ENCODE measurements at regions not wholly inside any gene's neighbourhood (a gene's known extent, or its start where the extent isn't known, plus 50 kb on each side); places are given as distances from the start of the nearest gene placed in this dataset.

DNA sequence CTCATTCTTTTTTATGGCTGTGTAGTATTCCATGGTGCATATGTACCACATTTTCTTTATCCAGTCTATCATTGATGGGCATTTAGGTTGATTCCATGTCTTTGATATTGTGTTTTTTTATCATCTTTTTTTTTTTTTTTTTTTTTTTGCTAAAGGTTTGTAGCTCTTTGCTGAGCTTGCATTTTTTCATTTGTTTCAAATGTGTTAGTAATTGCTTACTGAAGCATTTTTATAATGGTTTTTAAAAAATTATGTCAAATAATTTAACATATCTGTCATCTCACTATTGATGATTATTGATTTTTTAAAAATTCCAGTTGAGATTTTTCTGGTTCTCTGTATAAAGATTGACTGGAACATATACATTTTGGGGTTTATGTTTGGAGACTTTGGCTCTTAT, 934.6 kb downstream of the TUSC7 start:
- TF ChIP-seq ARNT (IDR thresholded peaks at IDR 0.05) (no peak), CTBP1 (IDR thresholded peaks at IDR 0.05; ENCODE audit: borderline replicate concordance) (no peak), LEF1 (IDR thresholded peaks at IDR 0.05; ENCODE audit: borderline replicate concordance) (no peak), ZNF384 (IDR thresholded peaks at IDR 0.05) (no peak), TARDBP (IDR thresholded peaks at IDR 0.05) (no peak), SUZ12 (IDR thresholded peaks at IDR 0.05) (no peak), NFRKB (IDR thresholded peaks at IDR 0.05) (no peak), L3MBTL2 (conservative IDR thresholded peaks at IDR 0.05) (no peak), FOXM1 (IDR thresholded peaks at IDR 0.05; ENCODE audit: borderline replicate concordance) (no peak), BHLHE40 (IDR thresholded peaks at IDR 0.05; ENCODE audit: borderline replicate concordance) (no peak), SP1 (IDR thresholded peaks at IDR 0.05) (no peak), FOXK2 (IDR thresholded peaks at IDR 0.05) (no peak), FOXA1 (IDR thresholded peaks at IDR 0.05) (no peak), HDGF (IDR thresholded peaks at IDR 0.05; ENCODE audit: borderline replicate concordance) (no peak)
- TF ChIP-seq, protein P1, sequence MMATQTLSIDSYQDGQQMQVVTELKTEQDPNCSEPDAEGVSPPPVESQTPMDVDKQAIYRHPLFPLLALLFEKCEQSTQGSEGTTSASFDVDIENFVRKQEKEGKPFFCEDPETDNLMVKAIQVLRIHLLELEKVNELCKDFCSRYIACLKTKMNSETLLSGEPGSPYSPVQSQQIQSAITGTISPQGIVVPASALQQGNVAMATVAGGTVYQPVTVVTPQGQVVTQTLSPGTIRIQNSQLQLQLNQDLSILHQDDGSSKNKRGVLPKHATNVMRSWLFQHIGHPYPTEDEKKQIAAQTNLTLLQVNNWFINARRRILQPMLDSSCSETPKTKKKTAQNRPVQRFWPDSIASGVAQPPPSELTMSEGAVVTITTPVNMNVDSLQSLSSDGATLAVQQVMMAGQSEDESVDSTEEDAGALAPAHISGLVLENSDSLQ (IDR thresholded peaks at IDR 0.05): no peak
- DNase-seq (ENCODE audit: extremely low spot score): no peak
- POLR2A ChIA-PET: no interaction called here
- CTCF ChIA-PET: no interaction called here

DNA sequence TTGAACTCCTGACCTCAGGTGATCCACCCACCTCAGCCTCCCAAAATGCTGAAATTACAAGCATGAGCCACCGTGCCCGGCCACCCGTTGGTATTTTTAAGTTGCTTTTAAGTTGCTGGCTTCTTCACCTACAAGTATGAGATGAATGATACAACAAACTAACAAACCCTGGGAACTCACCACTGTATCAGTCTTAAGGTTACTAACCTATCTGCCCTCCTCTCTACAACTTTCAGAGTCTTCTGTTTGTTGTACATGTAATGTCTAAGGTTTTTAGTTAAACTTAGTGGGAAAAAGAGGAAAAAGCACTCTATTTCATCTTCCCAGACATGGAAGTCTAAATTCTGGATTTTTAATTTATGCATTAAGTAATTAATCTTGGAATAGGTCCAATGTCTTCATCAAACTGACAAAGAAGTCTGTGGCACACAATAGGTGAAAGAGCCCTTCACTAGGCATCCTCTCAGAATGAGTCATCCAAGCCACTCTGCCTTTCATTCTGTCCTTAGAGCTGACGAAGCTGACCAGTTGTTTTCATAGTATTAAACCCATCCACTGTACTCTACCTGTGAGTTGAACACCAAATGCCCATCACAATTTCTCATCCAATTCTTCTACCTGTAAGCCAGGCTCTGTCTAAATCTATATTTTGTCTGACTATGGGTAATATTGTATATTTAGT, 936.1 kb downstream of the TUSC7 start:
- DNase-seq (ENCODE audit: extremely low spot score): no peak
- CTCF ChIA-PET: no interaction called here
- TF ChIP-seq FOXK2 (IDR thresholded peaks at IDR 0.05) (no peak), HDGF (IDR thresholded peaks at IDR 0.05; ENCODE audit: borderline replicate concordance) (no peak), CTBP1 (IDR thresholded peaks at IDR 0.05; ENCODE audit: borderline replicate concordance) (no peak), ZNF384 (IDR thresholded peaks at IDR 0.05) (no peak), FOXA1 (IDR thresholded peaks at IDR 0.05) (no peak), BHLHE40 (IDR thresholded peaks at IDR 0.05; ENCODE audit: borderline replicate concordance) (no peak), NFRKB (IDR thresholded peaks at IDR 0.05) (no peak), FOXM1 (IDR thresholded peaks at IDR 0.05; ENCODE audit: borderline replicate concordance) (no peak), ELF4 (IDR thresholded peaks at IDR 0.05) (no peak), L3MBTL2 (conservative IDR thresholded peaks at IDR 0.05) (no peak), ARNT (IDR thresholded peaks at IDR 0.05) (no peak), SUZ12 (IDR thresholded peaks at IDR 0.05) (no peak), TARDBP (IDR thresholded peaks at IDR 0.05) (no peak), LEF1 (IDR thresholded peaks at IDR 0.05; ENCODE audit: borderline replicate concordance) (no peak), SP1 (IDR thresholded peaks at IDR 0.05) (no peak)
- TF ChIP-seq, protein P1 (IDR thresholded peaks at IDR 0.05): no peak
- POLR2A ChIA-PET: no interaction called here

DNA sequence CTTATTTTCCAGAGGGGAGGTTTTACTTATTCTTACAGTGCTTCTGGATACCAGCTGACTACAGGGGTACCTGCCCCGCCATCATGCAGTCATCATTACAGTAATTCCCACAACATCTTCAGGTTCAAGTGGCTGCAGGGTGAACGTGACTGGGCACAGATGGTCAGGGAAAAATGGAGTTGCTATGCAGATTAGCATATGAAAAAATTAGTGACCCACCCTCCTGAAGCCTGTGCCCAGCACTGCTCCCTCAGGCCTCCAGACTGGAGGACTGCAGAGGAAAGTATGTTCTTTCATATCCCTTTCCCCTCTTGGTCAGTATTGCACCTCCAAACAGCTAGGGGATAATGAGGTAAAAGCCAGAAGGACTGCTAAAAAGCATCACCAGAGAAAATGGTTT, 937.9 kb downstream of the TUSC7 start:
- ChIA-PET POLR2A (no interaction called here), CTCF (no interaction called here)
- no peak for DNase-seq (ENCODE audit: extremely low spot score)
- no peak for TF ChIP-seq ARNT (IDR thresholded peaks at IDR 0.05)
- TF ChIP-seq BHLHE40 (IDR thresholded peaks at IDR 0.05; ENCODE audit: borderline replicate concordance): no peak
- TF ChIP-seq, protein P1 (IDR thresholded peaks at IDR 0.05): no peak

DNA sequence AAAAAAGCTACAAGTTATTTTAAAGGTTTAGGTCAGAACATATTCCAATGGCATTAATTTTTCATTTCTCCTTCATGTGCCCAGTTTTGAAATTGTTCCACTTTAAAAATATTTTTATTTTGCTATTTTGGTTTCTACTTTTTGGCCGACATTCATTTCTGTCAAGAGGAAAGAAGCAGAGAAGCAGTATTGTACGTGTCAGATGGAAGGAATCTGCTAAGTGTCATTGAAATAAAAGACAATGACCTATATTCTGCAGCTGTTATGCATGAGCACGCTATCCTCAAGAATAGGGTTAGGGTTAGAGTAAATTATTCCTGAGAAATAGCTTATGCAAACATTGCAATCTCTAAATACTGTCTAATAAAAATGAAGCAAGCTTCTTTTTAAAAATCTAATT, 941.7 kb downstream of the TUSC7 start:
- ChIA-PET CTCF (no interaction called here), POLR2A (no interaction called here)
- no peak for DNase-seq (ENCODE audit: extremely low spot score)
- TF ChIP-seq CTBP1 (IDR thresholded peaks at IDR 0.05; ENCODE audit: borderline replicate concordance) (no peak), ELF4 (IDR thresholded peaks at IDR 0.05) (no peak), FOXK2 (IDR thresholded peaks at IDR 0.05) (no peak)

DNA sequence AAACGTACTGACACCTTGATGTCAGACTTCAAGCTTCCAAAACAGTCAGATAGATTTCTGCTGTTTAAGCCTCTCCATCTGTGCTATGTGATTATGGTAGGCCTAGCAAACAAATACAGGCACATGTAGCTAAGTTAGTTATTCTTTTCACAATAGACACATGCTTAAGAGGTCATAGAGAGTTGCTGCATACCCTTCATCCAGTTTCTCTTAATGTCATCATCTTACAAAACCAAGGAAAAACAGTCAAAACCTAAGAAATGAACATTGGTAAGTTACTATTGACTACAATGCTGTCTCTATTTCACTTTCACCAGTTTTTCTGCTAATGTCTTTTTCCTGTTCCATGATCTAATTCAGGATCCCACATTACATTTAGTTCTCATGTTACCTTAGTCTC, 946.8 kb downstream of the TUSC7 start:
- CTCF ChIA-PET: no interaction called here
- DNase-seq (ENCODE audit: extremely low spot score): no peak
- no peak for TF ChIP-seq ELF4 (IDR thresholded peaks at IDR 0.05)
- no peak for TF ChIP-seq ZNF384 (IDR thresholded peaks at IDR 0.05)
- TF ChIP-seq FOXA1 (IDR thresholded peaks at IDR 0.05): no peak
- no peak for TF ChIP-seq SP1 (IDR thresholded peaks at IDR 0.05)
- TF ChIP-seq FOXM1 (IDR thresholded peaks at IDR 0.05; ENCODE audit: borderline replicate concordance): no peak
- no peak for TF ChIP-seq SUZ12 (IDR thresholded peaks at IDR 0.05)
- TF ChIP-seq HDGF (IDR thresholded peaks at IDR 0.05; ENCODE audit: borderline replicate concordance): no peak
- TF ChIP-seq BHLHE40 (IDR thresholded peaks at IDR 0.05; ENCODE audit: borderline replicate concordance): no peak
- TF ChIP-seq LEF1 (IDR thresholded peaks at IDR 0.05; ENCODE audit: borderline replicate concordance): no peak
- TF ChIP-seq TARDBP (IDR thresholded peaks at IDR 0.05): no peak
- TF ChIP-seq ARNT (IDR thresholded peaks at IDR 0.05): no peak
- TF ChIP-seq FOXK2 (IDR thresholded peaks at IDR 0.05): no peak
- TF ChIP-seq L3MBTL2 (conservative IDR thresholded peaks at IDR 0.05): no peak
- TF ChIP-seq CTBP1 (IDR thresholded peaks at IDR 0.05; ENCODE audit: borderline replicate concordance): no peak
- TF ChIP-seq, protein P1 (IDR thresholded peaks at IDR 0.05): no peak
- no peak for TF ChIP-seq NFRKB (IDR thresholded peaks at IDR 0.05)
- POLR2A ChIA-PET: no interaction called here

DNA sequence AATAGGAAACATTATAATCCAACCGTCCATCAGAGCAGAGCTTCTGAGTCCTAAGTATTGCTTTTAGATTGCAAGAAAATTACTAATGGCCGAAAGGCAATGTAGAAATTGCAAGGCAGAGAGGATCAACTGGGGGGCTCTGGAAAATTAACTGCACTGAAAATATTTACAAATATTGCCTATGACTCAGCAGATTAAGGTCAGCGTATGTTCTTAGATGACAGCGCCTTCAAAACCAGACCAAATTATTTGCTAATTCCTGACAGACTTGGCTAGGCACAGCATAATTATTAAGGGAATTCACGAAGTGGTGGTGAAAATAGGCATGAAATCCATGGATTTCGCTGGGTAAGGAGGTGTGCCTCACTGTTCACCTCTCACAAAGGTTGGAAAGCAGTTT, 947.7 kb downstream of the TUSC7 start:
- TF ChIP-seq CTBP1 (IDR thresholded peaks at IDR 0.05; ENCODE audit: borderline replicate concordance): no peak
- no peak for TF ChIP-seq SUZ12 (IDR thresholded peaks at IDR 0.05)
- no peak for TF ChIP-seq L3MBTL2 (conservative IDR thresholded peaks at IDR 0.05)
- TF ChIP-seq FOXA1 (IDR thresholded peaks at IDR 0.05): no peak
- TF ChIP-seq, protein P1 (IDR thresholded peaks at IDR 0.05): no peak
- no peak for TF ChIP-seq ZNF384 (IDR thresholded peaks at IDR 0.05)
- TF ChIP-seq SP1 (IDR thresholded peaks at IDR 0.05): no peak
- POLR2A ChIA-PET: no interaction called here
- CTCF ChIA-PET: no interaction called here
- no peak for DNase-seq (ENCODE audit: extremely low spot score)
